Lung (tissue), 11 donors: ENCODE measurements at regions not wholly inside any gene's neighbourhood (a gene's known extent, or its start where the extent isn't known, plus 50 kb on each side); places are given as distances from the start of the nearest gene placed in this dataset.

Experiments
- ATAC-seq: fragments of 200-7000 bp; cut with Tn5 transposase; one replicate; pipeline ENCODE4 v1.9.1; 2020; ENCODE audit warnings: moderate number of reproducible peaks; ENCODE audit not compliant: insufficient read depth, low FRiP score
- DNase-seq, 3 donors: peaks; one replicate each; pipeline ENCODE4 v3.0.0-alpha.2; 2013 to 2017
- H3K27ac ChIP-seq, 2 donors: one replicate each; pipeline ENCODE4 v1.5.1; 2013; ENCODE audit warnings: mild to moderate bottlenecking in 2 of 2, moderate library complexity in 2 of 2, control low read depth in 1 of 2, inconsistent platforms in 1 of 2, low read depth in 1 of 2, low read length in 1 of 2
- H3K27me3 ChIP-seq, 3 donors: one replicate each; pipeline ENCODE4 v1.5.1; 2013; ENCODE audit warnings: low read length in 2 of 3; ENCODE audit not compliant: control insufficient read depth in 3 of 3, insufficient read depth in 3 of 3
- H3K36me3 ChIP-seq, 4 donors: one replicate each; pipeline ENCODE4 v1.5.1; 2013; ENCODE audit warnings: low read length in 4 of 4, mild to moderate bottlenecking in 1 of 4, moderate library complexity in 1 of 4; ENCODE audit not compliant: control insufficient read depth in 4 of 4, insufficient read depth in 4 of 4
- H3K4me1 ChIP-seq, 5 donors: one replicate each; pipeline ENCODE4 v1.5.1; 2013; ENCODE audit warnings: low read length in 5 of 5, mild to moderate bottlenecking in 2 of 5, moderate library complexity in 1 of 5; ENCODE audit not compliant: control insufficient read depth in 5 of 5, insufficient read depth in 5 of 5
- H3K4me3 ChIP-seq: one replicate; pipeline ENCODE4 v1.5.1; 2013; ENCODE audit warnings: mild to moderate bottlenecking, control low read depth, moderate library complexity
- H3K9ac ChIP-seq, 2 donors: one replicate each; pipeline ENCODE4 v1.5.1; 2013; ENCODE audit warnings: low read length in 2 of 2, control low read depth in 1 of 2; ENCODE audit not compliant: insufficient read depth in 1 of 2
- H3K9me3 ChIP-seq, 4 donors: one replicate each; pipeline ENCODE4 v1.5.1; 2013; ENCODE audit warnings: low read length in 3 of 4, mild to moderate bottlenecking in 1 of 4, moderate library complexity in 1 of 4; ENCODE audit not compliant: control insufficient read depth in 4 of 4, insufficient read depth in 3 of 4
- CTCF ChIP-seq: IDR thresholded peaks from 2 replicates; pipeline ENCODE4 v1.5.1; 2012; ENCODE audit warnings: mild to moderate bottlenecking; ENCODE audit errors: control extremely low read depth, extremely low read depth
- WGBS, 2 donors: extraction: QIAGEN DNeasy Blood & Tissue Kit; methylation state at CpG; one replicate each; pipeline ENCODE4 v1.1.7; 2013; 5-methylcytosine and 5-hydroxymethylcytosine counted together
- donor health status: control.
- donor health status: control.
- donor health status: Bipolar disorder and iron deficiency.
- donor health status: healthy.
- donor health status: DM: yes; HTN: yes; CAD: no.

GRCh38 chr2:8548065-8548618, 133.7 kb upstream of the ID2 start:
- 81 to 83% methylated on average over 9 of the region's 9 CpGs for WGBS, 2 donors
- TF ChIP-seq CTCF, result no peak
- Histone ChIP-seq H3K9me3 (no peaks in the 10 kb centered on the region), H3K27me3 (no peaks in the 10 kb centered on the region), H3K27ac (no peak overlapping the region), H3K4me1 (peaks cover 0 to 24% (median 2%) of the 10 kb centered on the region in 5 donors), H3K9ac (no peak overlapping the region), H3K4me3 (no peak overlapping the region), H3K36me3 (no peaks in the 10 kb centered on the region)
- ATAC-seq, result no peak
- peak in 1 of 3 donors; percentile 11 for DNase-seq

DNA sequence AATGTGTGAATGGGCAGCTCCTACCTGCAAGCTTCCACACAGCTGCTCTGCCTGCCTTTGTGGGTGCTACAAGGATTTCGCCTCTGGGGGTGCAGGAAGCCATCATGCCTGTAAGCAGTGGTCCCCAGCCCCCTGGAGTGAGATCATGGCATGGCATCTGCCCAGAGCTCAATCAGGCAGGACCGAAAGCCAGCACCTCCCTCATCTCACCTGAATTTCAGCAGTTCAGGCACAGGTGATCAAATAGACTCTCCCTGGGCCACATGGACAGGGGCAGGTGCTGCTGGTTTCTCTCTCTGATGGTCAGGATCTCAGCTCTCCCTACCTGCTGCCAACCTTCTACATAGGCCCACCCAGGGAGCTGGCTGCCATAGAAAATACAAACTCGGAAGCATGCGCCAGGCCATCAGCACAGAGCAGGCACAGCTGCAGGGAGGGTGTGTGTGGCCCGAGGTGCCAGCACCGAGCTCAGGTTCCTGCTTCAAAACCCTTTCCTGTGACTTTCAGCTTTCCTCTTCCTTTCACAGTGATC, 133.2 kb upstream of the ID2 start:
- peak in 1 of 3 donors; percentile 6 for DNase-seq
- Histone ChIP-seq H3K4me3 (no peak overlapping the region), H3K4me1 (peaks cover 0 to 19% (median 2%) of the 10 kb centered on the region in 5 donors), H3K36me3 (no peaks in the 10 kb centered on the region), H3K9ac (no peak overlapping the region), H3K9me3 (no peaks in the 10 kb centered on the region), H3K27me3 (no peaks in the 10 kb centered on the region), H3K27ac (no peak overlapping the region)
- no peak for ATAC-seq
- TF ChIP-seq CTCF, result no peak
- WGBS, 2 donors, result 87 to 92% methylated on average over 6 of the region's 6 CpGs

DNA sequence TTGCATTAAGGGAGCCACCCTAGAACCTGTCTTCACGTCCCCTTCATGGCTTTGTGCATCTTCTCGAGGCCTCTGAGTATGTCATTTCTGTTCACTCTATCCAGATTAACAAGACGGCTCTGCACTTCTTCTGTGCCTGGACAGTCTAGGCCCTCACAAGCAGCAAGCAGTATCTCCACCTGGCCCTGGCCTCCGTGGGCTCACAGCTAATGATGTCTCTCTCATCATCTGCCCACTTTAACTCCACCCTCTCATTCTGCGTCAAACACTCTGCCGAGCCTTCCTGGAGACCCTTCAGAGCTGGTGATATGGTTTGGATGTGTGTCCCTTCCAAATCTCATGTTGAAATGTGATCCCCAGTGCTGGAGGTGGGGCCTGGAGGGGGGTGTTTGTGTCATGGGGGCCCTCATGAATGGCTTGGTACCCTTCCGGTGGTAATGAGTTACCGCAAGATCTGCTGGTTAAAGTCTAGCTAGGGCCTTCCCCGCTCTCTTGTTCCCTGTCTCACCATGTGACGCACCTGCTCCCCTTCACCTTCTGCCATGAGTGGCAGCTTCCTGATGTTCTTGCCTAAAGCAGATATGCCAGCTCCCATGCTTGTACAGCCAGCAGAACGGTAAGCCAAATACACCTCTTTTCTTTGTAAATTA, 132.5 kb upstream of the ID2 start:
- ATAC-seq (no peak), DNase-seq (no peak)
- Histone ChIP-seq H3K4me3 (no peak overlapping the region), H3K27ac (no peak overlapping the region), H3K9ac (no peak overlapping the region), H3K27me3 (no peaks in the 10 kb centered on the region), H3K4me1 (peaks cover 0 to 14% (median 0%) of the 10 kb centered on the region in 5 donors), H3K9me3 (no peaks in the 10 kb centered on the region), H3K36me3 (no peaks in the 10 kb centered on the region)
- 91 to 94% methylated on average over 11 of the region's 11 CpGs for WGBS, 2 donors
- TF ChIP-seq CTCF, result no peak
